CD14-positive monocyte (primary cell): ENCODE measurements at regions not wholly inside any gene's neighbourhood (a gene's known extent, or its start where the extent isn't known, plus 50 kb on each side); places are given as distances from the start of the nearest gene placed in this dataset.

ENCODE experiments used
- DNase-seq, 3 donors: peaks; one replicate each; pipeline ENCODE4 v3.0.0-alpha.2; 2011 to 2022
- H2AFZ ChIP-seq: 2 replicates; pipeline ENCODE4 v1.6.0; 2012; ENCODE audit warnings: mild to moderate bottlenecking, low read depth, low read length, inconsistent platforms; ENCODE audit not compliant: insufficient read depth, poor library complexity, severe bottlenecking
- H3K27ac ChIP-seq, 2 donors: 1 replicate in 1 of 2; 2 replicates in 1 of 2; pipeline ENCODE4 v1.5.1; 2012 to 2013; ENCODE audit warnings: low read length in 2 of 2, control low read depth in 1 of 2, inconsistent platforms in 1 of 2, low read depth in 1 of 2, mild to moderate bottlenecking in 1 of 2
- H3K27me3 ChIP-seq, 2 donors: one replicate each; pipeline versions ENCODE4 v1.6.0 to v1.6.1; 2011 to 2013; ENCODE audit warnings: low read length in 2 of 2; ENCODE audit not compliant: control insufficient read depth in 2 of 2, insufficient read depth in 2 of 2
- H3K36me3 ChIP-seq, 2 donors: replicated peaks in 1 of 2; 1 replicate in 1 of 2; 2 replicates in 1 of 2; pipeline versions ENCODE4 v1.5.1 to v1.6.1; 2012 to 2013; ENCODE audit warnings: low read length in 2 of 2, control low read depth in 1 of 2, inconsistent platforms in 1 of 2, mild to moderate bottlenecking in 1 of 2; ENCODE audit not compliant: insufficient read depth in 2 of 2, control insufficient read depth in 1 of 2
- H3K4me1 ChIP-seq, 2 donors: 1 replicate in 1 of 2; 2 replicates in 1 of 2; pipeline versions ENCODE4 v1.5.1 to v1.6.1; 2012 to 2013; ENCODE audit warnings: low read length in 2 of 2, control low read depth in 1 of 2, inconsistent platforms in 1 of 2, mild to moderate bottlenecking in 1 of 2, moderate library complexity in 1 of 2; ENCODE audit not compliant: insufficient read depth in 2 of 2, control insufficient read depth in 1 of 2
- H3K4me2 ChIP-seq: replicated peaks from 2 replicates; pipeline ENCODE3; 2012; ENCODE audit warnings: low read length, moderate library complexity, mild to moderate bottlenecking; ENCODE audit not compliant: poor library complexity, severe bottlenecking; ENCODE audit errors: extremely low read depth
- H3K4me3 ChIP-seq, 3 experiments: fragments of 200-600 bp in 1 of 3; sonication (generic) in 1 of 3; replicated peaks in 1 of 3; 1 replicate in 2 of 3; 2 replicates in 1 of 3; pipeline ENCODE4 v1.5.1; 2011 to 2013; ENCODE audit warnings: low read length in 3 of 3, mild to moderate bottlenecking in 3 of 3, control low read depth in 2 of 3, low read depth in 2 of 3, inconsistent platforms in 1 of 3, moderate library complexity in 1 of 3
- H3K79me2 ChIP-seq: 2 replicates; pipeline ENCODE4 v1.6.0; 2012; ENCODE audit warnings: mild to moderate bottlenecking, control low read depth, inconsistent platforms, low read length, moderate library complexity; ENCODE audit not compliant: insufficient read depth
- H3K9ac ChIP-seq: 2 replicates; pipeline ENCODE4 v1.6.0; 2017; ENCODE audit warnings: low read length, mild to moderate bottlenecking; ENCODE audit not compliant: insufficient read depth, poor library complexity, severe bottlenecking
- H3K9me3 ChIP-seq, 2 donors: replicated peaks in 1 of 2; 1 replicate in 1 of 2; 2 replicates in 1 of 2; pipeline versions ENCODE4 v1.5.1 to v1.6.1; 2012 to 2013; ENCODE audit warnings: low read length in 2 of 2, control low read depth in 1 of 2; ENCODE audit not compliant: control insufficient read depth in 1 of 2, insufficient read depth in 1 of 2
- H4K20me1 ChIP-seq: 2 replicates; pipeline ENCODE4 v1.6.0; 2012; ENCODE audit warnings: mild to moderate bottlenecking, low read length, control low read depth, moderate library complexity; ENCODE audit not compliant: insufficient read depth
- H3K27ac Mint-ChIP-seq, 7 donors: one replicate each; pipeline ENCODE4 v1.8.0; 2020; ENCODE audit warnings: mild to moderate bottlenecking in 7 of 7, mixed read lengths in 7 of 7, moderate library complexity in 6 of 7, inconsistent platforms in 2 of 7
- H3K27me3 Mint-ChIP-seq, 3 donors: one replicate each; pipeline ENCODE4 v1.8.0; 2021 to 2022; ENCODE audit warnings: low read depth in 3 of 3, mild to moderate bottlenecking in 3 of 3, mixed read lengths in 3 of 3, moderate library complexity in 3 of 3, inconsistent platforms in 1 of 3
- H3K36me3 Mint-ChIP-seq, 2 donors: one replicate each; pipeline ENCODE4 v1.8.0; 2020; ENCODE audit warnings: mixed read lengths in 2 of 2, inconsistent platforms in 1 of 2, mild to moderate bottlenecking in 1 of 2
- H3K4me1 Mint-ChIP-seq: one replicate; pipeline ENCODE4 v1.8.0; 2020; ENCODE audit warnings: mild to moderate bottlenecking, mixed read lengths
- H3K4me3 Mint-ChIP-seq, 2 donors: one replicate each; pipeline ENCODE4 v1.8.0; 2020; ENCODE audit warnings: mild to moderate bottlenecking in 2 of 2, mixed read lengths in 2 of 2, moderate library complexity in 1 of 2
- H3K9me3 Mint-ChIP-seq, 7 donors: one replicate each; pipeline ENCODE4 v1.8.0; 2020 to 2022; ENCODE audit warnings: mixed read lengths in 7 of 7, mild to moderate bottlenecking in 6 of 7, moderate library complexity in 6 of 7, inconsistent platforms in 2 of 7
- WGBS: methylation state at CpG from one replicate; pipeline ENCODE4 v1.1.5; 2013; ENCODE audit warnings: missing lambda C conversion rate; ENCODE audit not compliant: insufficient coverage; 5-methylcytosine and 5-hydroxymethylcytosine counted together
- intact Hi-C, 2 donors: fragments of 100-400 bp; cut with micrococcal nuclease; formaldehyde crosslinking; loops; one replicate each; pipeline versions ENCODE4 v1.15.0 to v1.15.1; 2023
- TF ChIP-seq, protein P1 (sequence below): fragments of 200-600 bp; IDR thresholded peaks from one replicate; pipeline ENCODE4 v1.8.0; 2022; ENCODE audit warnings: antibody characterized with exemption, mild to moderate bottlenecking

DNA sequence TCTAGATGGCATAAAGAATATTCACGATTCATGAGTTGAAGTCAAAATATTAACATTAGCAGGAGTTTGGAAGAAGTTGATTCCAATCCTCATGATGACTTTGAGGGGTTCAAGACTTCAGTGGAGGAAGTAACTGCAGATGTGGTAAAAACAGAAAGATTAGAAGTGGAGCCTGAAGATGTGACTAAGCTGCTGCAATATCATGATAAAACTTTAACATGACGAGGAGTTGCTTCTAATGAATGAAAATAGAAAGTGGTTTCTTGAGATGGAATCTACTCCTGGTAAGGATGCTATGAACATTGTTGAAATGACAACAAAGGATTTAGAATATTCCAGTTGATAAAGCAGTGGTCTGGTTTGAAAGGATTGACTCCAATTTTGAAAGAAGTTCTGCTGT is 70.1 kb upstream of the TMLHE start:
- Mint-ChIP-seq H3K9me3 (peaks cover 0 to 14% (median 5%) of the 10 kb centered on the region in 7 donors), H3K27me3 (peaks cover 1 to 2% (median 1%) of the 10 kb centered on the region in 3 donors), H3K36me3 (no peaks in the 10 kb centered on the region), H3K4me1 (no peaks in the 10 kb centered on the region), H3K27ac (no peak overlapping the region), H3K4me3 (no peak overlapping the region)
- no peaks in the 10 kb centered on the region for H3K4me1 ChIP-seq
- intact Hi-C loops = no loop called here
- no peaks in the 10 kb centered on the region for H4K20me1 ChIP-seq
- no peak overlapping the region for H3K4me3 ChIP-seq
- no CpG with 5 or more reads among the region's 2 CpGs for WGBS
- no peaks in the 10 kb centered on the region for H3K36me3 ChIP-seq
- no peak overlapping the region for H3K27ac ChIP-seq
- H3K79me2 ChIP-seq = no peaks in the 10 kb centered on the region
- no peaks in the 10 kb centered on the region for H3K9me3 ChIP-seq
- no peak overlapping the region for H2AFZ ChIP-seq
- no peak overlapping the region for H3K4me2 ChIP-seq
- H3K27me3 ChIP-seq = no peaks in the 10 kb centered on the region
- no peak for DNase-seq
- TF ChIP-seq, protein P1, sequence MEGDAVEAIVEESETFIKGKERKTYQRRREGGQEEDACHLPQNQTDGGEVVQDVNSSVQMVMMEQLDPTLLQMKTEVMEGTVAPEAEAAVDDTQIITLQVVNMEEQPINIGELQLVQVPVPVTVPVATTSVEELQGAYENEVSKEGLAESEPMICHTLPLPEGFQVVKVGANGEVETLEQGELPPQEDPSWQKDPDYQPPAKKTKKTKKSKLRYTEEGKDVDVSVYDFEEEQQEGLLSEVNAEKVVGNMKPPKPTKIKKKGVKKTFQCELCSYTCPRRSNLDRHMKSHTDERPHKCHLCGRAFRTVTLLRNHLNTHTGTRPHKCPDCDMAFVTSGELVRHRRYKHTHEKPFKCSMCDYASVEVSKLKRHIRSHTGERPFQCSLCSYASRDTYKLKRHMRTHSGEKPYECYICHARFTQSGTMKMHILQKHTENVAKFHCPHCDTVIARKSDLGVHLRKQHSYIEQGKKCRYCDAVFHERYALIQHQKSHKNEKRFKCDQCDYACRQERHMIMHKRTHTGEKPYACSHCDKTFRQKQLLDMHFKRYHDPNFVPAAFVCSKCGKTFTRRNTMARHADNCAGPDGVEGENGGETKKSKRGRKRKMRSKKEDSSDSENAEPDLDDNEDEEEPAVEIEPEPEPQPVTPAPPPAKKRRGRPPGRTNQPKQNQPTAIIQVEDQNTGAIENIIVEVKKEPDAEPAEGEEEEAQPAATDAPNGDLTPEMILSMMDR = no peak
- no peak overlapping the region for H3K9ac ChIP-seq

DNA sequence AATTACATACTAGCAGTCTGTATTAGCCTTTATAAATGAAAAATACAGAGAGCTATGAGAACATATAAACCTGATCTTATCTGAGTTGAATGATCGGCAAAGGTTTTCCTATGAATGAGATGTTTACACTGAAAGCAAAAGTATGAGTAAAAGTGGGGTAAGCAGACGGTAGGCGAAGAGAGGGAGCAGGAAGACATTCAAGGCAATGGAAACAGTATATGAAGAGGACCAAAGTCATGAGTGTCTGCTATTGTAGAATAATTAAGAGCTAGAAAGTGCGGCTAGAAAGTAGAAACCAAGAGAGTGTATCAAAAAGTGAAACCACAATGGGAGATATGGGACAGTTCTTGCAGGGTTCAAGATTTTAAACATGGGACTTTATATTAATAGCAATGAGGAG is 67.0 kb upstream of the TMLHE start:
- Histone ChIP-seq H2AFZ (no peak overlapping the region), H3K4me1 (no peaks in the 10 kb centered on the region), H3K27me3 (no peaks in the 10 kb centered on the region), H3K9me3 (no peaks in the 10 kb centered on the region), H3K4me2 (no peak overlapping the region), H3K27ac (no peak overlapping the region), H3K9ac (no peak overlapping the region), H3K4me3 (no peak overlapping the region), H3K36me3 (no peaks in the 10 kb centered on the region), H4K20me1 (no peaks in the 10 kb centered on the region), H3K79me2 (no peaks in the 10 kb centered on the region)
- TF ChIP-seq, protein P1 = no peak
- 95% methylated on average over 4 of the region's 4 CpGs for WGBS
- H3K27me3 Mint-ChIP-seq = peaks cover 0 to 1% (median 0%) of the 10 kb centered on the region in 3 donors
- intact Hi-C loops = no loop called here
- peaks cover 0 to 6% (median 3%) of the 10 kb centered on the region in 7 donors for H3K9me3 Mint-ChIP-seq
- H3K4me3 Mint-ChIP-seq = no peak overlapping the region
- H3K36me3 Mint-ChIP-seq = no peaks in the 10 kb centered on the region
- DNase-seq = no peak
- H3K4me1 Mint-ChIP-seq = no peaks in the 10 kb centered on the region
- no peak overlapping the region for H3K27ac Mint-ChIP-seq
